ENCODE measurements at regions not wholly inside any gene's neighbourhood (a gene's known extent, or its start where the extent isn't known, plus 50 kb on each side); places are given as distances from the start of the nearest gene placed in this dataset.

DNA sequence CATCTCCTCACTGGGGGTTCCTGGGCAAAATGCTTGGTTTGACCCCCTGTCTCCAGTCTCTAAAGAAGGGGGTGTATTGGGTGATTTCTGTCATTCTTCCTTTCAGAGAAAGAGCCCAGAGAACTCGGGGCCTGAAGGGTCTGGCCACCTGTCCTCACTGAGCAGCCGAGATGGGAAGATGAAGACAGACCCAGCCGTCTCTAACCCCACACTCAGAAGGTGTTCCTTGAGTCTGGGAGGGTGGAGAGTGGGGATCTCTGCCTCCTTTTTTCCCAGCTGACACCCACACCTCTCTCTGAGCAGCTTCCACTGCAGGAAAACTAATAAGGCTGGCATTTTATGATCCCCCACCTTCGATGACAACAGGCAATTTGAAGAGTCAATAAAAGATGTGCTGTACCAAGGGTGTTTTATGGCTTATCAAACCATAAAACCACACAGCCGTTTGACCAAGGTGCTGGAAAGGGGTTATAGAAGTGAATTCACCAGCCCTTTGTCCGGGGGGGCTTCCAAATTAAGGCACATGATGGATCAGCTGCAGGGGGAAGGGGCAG is 213.8 kb downstream of the SMAD2 start:
- TF ChIP-seq SPI1 (IDR thresholded peaks at IDR 0.05; ENCODE audit: low read depth, low read length) (no peak), POLR2A (IDR thresholded peaks at IDR 0.05; ENCODE audit: low read depth, low read length) (no peak), POU2F2 (IDR thresholded peaks at IDR 0.05; ENCODE audit: low read depth, low read length) (no peak)

Measured in GM12891 (cell line).